Smooth muscle cell (in vitro differentiated cells): ENCODE measurements at regions not wholly inside any gene's neighbourhood (a gene's known extent, or its start where the extent isn't known, plus 50 kb on each side); places are given as distances from the start of the nearest gene placed in this dataset.
"Not testable (repeated sequence)": the region's sequence is repeated elsewhere in the genome, so short reads cannot be mapped to it uniquely, and the experiment has no call there.

Experiments used
- DNase-seq: peaks from one replicate; lab custom pipeline; 2025; ENCODE audit not compliant: unreplicated experiment; lab: John Stamatoyannopoulos, UW
- H2AFZ ChIP-seq: fragments of 200-600 bp; sonication (generic); 2 replicates; pipeline ENCODE4 v1.6.0; 2016; ENCODE audit warnings: antibody characterized with exemption, low read depth, mild to moderate bottlenecking
- H3F3A ChIP-seq: fragments of 200-600 bp; sonication (generic); 2 replicates; pipeline ENCODE4 v1.6.0; 2017; ENCODE audit warnings: antibody characterized with exemption, low read depth
- H3K27ac ChIP-seq: fragments of 200-600 bp; sonication (generic); 2 replicates; pipeline ENCODE4 v1.5.1; 2016; ENCODE audit warnings: low read depth, mild to moderate bottlenecking
- H3K27me3 ChIP-seq: fragments of 200-600 bp; sonication (generic); 2 replicates; pipeline ENCODE4 v1.6.1; 2016; ENCODE audit warnings: low read depth, mild to moderate bottlenecking
- H3K36me3 ChIP-seq: fragments of 200-600 bp; sonication (generic); 2 replicates; pipeline ENCODE4 v1.5.1; 2016; ENCODE audit warnings: low read depth
- H3K4me1 ChIP-seq: fragments of 200-600 bp; sonication (generic); 2 replicates; pipeline ENCODE4 v1.5.1; 2016; ENCODE audit warnings: low read depth
- H3K4me2 ChIP-seq: fragments of 200-600 bp; sonication (generic); 2 replicates; pipeline ENCODE4 v1.6.0; 2016; ENCODE audit warnings: mild to moderate bottlenecking
- H3K4me3 ChIP-seq: fragments of 200-600 bp; sonication (generic); 2 replicates; pipeline ENCODE4 v1.5.1; 2016; ENCODE audit warnings: mild to moderate bottlenecking
- H3K79me2 ChIP-seq: fragments of 200-600 bp; sonication (generic); 2 replicates; pipeline ENCODE4 v1.6.0; 2016; ENCODE audit warnings: low read depth, mild to moderate bottlenecking
- H3K9ac ChIP-seq: fragments of 200-600 bp; sonication (generic); 2 replicates; pipeline ENCODE4 v1.6.0; 2016; ENCODE audit warnings: low read depth
- H3K9me3 ChIP-seq: fragments of 200-600 bp; sonication (generic); replicated peaks from 2 replicates; pipeline ENCODE4 v1.5.1; 2016; ENCODE audit warnings: low read depth
- H4K20me1 ChIP-seq: fragments of 200-600 bp; sonication (generic); 2 replicates; pipeline ENCODE4 v1.6.0; 2016; ENCODE audit warnings: low read depth
- CTCF ChIP-seq: fragments of 200-600 bp; sonication (generic); IDR thresholded peaks from 2 replicates; pipeline ENCODE4 v1.5.1; 2017; ENCODE audit warnings: borderline replicate concordance, mild to moderate bottlenecking, antibody characterized with exemption; ENCODE audit not compliant: insufficient read depth, poor library complexity, severe bottlenecking
- WGBS: methylation state at CpG from one replicate; pipeline ENCODE4 v1.1.7; 2016; ENCODE audit warnings: low lambda C conversion rate; 5-methylcytosine and 5-hydroxymethylcytosine counted together

GRCh38 chr16:86078121-86078600, 179.2 kb downstream of the IRF8 start:
- no peaks in the 10 kb centered on the region for H3F3A ChIP-seq
- H3K27ac ChIP-seq = no peak overlapping the region
- WGBS = 70% methylated on average over 18 of the region's 18 CpGs
- H2AFZ ChIP-seq = no peak overlapping the region
- no peaks in the 10 kb centered on the region for H3K27me3 ChIP-seq
- peaks cover 14% of the 10 kb centered on the region for H3K4me1 ChIP-seq
- TF ChIP-seq CTCF = no peak
- H3K9me3 ChIP-seq = no peaks in the 10 kb centered on the region
- no peak for DNase-seq
- no peaks in the 10 kb centered on the region for H3K79me2 ChIP-seq
- H4K20me1 ChIP-seq = no peaks in the 10 kb centered on the region
- H3K9ac ChIP-seq = no peak overlapping the region
- H3K4me3 ChIP-seq = no peak overlapping the region
- no peak overlapping the region for H3K4me2 ChIP-seq
- H3K36me3 ChIP-seq = no peaks in the 10 kb centered on the region

- H3F3A ChIP-seq, H3K79me2 ChIP-seq, H3K36me3 ChIP-seq, H3K27me3 ChIP-seq, H3K27ac ChIP-seq, H3K9ac ChIP-seq, DNase-seq, H4K20me1 ChIP-seq, H2AFZ ChIP-seq, H3K4me3 ChIP-seq, H3K4me2 ChIP-seq, H3K9me3 ChIP-seq: not testable (repeated sequence)
- 98% methylated on average over 13 of the region's 13 CpGs for WGBS
- peaks cover 14% of the 10 kb centered on the region for H3K4me1 ChIP-seq
Observed at GRCh38 chr16:86078711-86079110, 179.7 kb downstream of the IRF8 start.

GRCh38 chr16:86079255-86079885, 180.4 kb downstream of the IRF8 start:
- 93% methylated on average over 15 of the region's 15 CpGs for WGBS
- TF ChIP-seq CTCF = no peak
- Histone ChIP-seq H3K27me3 (no peaks in the 10 kb centered on the region), H4K20me1 (no peaks in the 10 kb centered on the region), H3K79me2 (no peaks in the 10 kb centered on the region), H3K4me2 (no peak overlapping the region), H3K4me1 (peaks cover 10% of the 10 kb centered on the region), H3K4me3 (no peak overlapping the region), H3F3A (no peaks in the 10 kb centered on the region), H3K9ac (no peak overlapping the region), H2AFZ (no peak overlapping the region), H3K27ac (no peak overlapping the region), H3K36me3 (no peaks in the 10 kb centered on the region), H3K9me3 (no peaks in the 10 kb centered on the region)
- no peak for DNase-seq

- Histone ChIP-seq H4K20me1 (no peaks in the 10 kb centered on the region), H3K36me3 (no peaks in the 10 kb centered on the region), H3K79me2 (no peaks in the 10 kb centered on the region), H3K9me3 (no peaks in the 10 kb centered on the region), H3K4me1 (peaks cover 2% of the 10 kb centered on the region), H3K9ac (no peak overlapping the region), H3K4me2 (no peak overlapping the region), H3K27ac (no peak overlapping the region), H2AFZ (no peak overlapping the region), H3F3A (no peaks in the 10 kb centered on the region), H3K4me3 (no peak overlapping the region), H3K27me3 (no peaks in the 10 kb centered on the region)
- DNase-seq = no peak
- 84% methylated on average over 13 of the region's 13 CpGs for WGBS
- no peak for TF ChIP-seq CTCF
Observed at GRCh38 chr16:86080131-86080875, 181.3 kb downstream of the IRF8 start.
